ENCODE measurements at regions not wholly inside any gene's neighbourhood (a gene's known extent, or its start where the extent isn't known, plus 50 kb on each side); places are given as distances from the start of the nearest gene placed in this dataset.
A peak's percentile ranks its signal among the peaks of the same experiment; 100 is the strongest.
"Not testable (repeated sequence)": the region's sequence is repeated elsewhere in the genome, so short reads cannot be mapped to it uniquely, and the experiment has no call there.

DNA sequence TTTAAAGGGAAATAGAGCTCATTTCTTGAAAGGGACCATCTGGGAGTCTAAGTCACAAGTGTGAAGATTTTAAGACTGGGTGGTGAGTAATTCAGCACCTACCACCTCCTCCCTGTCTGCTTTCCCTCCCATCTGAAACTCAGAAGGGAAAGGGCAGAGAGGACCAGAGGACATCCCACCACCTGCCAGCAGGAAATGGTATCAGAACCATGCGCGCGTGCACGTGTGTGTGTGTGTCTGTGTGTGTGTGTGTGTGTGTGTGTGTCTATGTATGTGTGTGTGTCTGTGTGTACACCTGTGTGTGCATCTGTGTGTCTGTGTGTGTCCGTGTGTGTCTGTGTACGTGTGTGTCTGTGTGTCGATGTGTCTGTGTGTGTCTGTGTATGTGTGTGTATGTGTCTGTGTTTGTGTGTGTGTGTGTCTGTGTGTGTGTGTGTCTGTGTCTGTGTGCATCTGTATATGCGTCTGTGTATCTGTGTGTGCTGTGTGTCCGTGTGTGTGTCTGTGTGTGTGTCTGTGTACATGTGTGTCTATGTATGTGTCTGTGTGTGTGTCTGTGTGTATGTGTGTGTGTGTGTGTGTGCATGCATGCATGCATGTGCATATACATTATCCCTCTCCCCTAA, 76.8 kb downstream of the ZFP36L2 start:
- DNase-seq (ENCODE audit: low read depth in 2 of 3, low spot score in 2 of 3), result no peak

DNA sequence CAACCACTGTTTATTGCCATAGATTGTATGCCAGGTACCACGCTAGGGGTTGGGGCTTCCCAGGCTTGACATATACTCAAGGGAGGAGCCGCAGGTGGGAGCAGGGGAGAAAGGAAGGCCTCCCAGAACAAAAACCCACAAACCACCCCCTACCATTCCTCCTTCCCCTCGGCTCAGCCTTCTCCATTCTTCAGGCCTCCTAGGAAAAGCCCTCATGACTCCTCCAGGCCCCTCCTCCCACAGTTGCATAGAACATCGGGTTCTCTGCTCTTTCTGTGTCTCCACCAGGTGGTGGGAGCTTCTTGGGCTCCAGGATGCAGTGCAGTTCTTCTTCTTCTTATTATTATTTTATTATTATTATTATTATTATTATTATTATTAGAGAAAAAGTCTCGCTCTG, 80.3 kb downstream of the ZFP36L2 start:
- DNase-seq (ENCODE audit: low read depth in 2 of 3, low spot score in 2 of 3), result no peak

DNA sequence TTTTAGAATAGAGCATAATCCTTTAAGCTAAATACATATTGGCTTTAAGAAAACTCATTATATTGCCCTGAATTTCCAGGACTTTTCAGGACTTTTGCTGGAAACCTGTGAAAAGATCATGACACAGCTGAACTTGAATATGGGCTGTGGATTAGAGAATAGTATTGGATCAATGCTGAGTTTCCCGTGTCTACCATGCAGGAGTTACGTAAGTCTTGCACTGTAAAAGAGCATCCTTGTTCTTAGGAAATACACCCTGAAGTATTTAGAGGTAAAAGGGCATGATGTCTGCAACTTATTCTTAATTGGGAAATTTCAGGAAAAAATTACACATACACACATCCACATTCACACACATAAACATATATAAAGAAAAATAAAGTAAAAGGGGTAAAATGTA, 82.1 kb downstream of the ZFP36L2 start:
- no peak for DNase-seq (ENCODE audit: low read depth in 2 of 3, low spot score in 2 of 3)

DNA sequence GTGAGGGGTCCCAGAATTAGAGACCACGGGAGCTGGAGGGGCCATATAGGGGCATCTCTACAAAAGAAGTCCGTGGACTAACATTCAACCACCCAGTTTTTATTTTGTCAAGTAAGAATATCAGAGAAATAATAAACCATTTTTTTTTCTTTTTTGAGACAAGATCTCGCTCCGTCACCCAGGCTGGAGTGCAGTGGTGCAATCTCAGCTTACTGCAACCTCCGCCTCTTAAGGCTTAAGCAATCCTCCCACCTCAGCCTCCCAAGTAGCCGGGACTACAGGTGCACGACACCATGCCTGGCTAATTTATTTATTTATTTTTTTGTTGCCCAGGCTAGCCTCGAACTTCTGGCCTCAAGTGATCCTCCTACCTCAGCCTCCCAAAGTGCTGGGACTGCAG, 82.7 kb downstream of the ZFP36L2 start:
- no peak for DNase-seq (ENCODE audit: low read depth in 2 of 3, low spot score in 2 of 3)

DNA sequence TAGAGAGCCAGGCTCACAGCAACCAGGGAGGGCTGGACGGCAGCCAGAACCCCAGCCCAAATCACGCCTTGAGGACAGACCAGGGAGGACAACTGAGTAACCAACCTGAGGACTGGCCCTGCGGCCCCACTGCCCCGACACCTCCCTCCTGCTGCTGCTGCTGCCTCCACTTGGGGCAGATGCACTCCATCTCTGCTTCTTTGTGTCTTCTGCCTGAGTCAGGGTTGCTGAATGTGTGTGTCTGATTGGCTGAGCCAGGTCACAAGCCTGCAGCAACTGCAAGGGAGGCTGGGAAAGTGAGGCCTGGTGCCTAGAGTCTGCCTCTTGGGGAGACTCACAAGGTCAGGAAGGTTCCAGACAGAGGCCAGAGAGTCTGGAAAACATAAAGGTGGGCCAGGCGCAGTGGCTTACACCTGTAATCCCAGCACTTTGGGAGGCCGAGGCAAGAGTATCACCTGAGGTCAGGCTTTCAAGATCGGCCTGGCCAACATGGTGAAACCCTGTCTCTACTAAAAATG, 83.4 kb downstream of the ZFP36L2 start:
- peak in 1 of 3 donors; percentile 32 for DNase-seq (ENCODE audit: low read depth in 2 of 3, low spot score in 2 of 3)

DNA sequence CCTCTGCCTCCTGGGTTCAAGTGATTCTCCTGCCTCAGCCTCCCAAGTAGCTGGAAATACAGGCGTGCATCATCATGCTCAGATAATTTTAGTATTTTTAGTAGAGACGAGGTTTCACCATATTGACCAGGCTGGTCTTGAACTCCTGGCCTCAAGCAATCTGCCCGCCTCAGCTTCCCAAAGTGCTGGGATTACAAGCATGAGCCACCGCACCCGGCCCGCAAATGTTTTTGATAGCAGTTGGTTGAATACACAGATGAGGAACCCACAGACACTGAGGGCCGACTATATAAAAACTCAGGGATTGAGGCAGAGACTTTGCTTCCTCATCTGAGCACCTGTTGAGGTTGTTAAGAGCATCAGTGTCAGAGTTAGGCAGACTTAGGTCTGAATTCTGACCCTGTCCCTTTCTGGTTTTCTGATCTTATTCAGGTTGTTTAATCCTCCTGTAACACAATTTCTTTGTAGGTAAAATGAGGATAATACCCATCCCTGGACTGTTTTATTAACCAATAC, 84.7 kb downstream of the ZFP36L2 start:
- not testable (repeated sequence) for DNase-seq (ENCODE audit: low read depth in 2 of 3, low spot score in 2 of 3)

DNA sequence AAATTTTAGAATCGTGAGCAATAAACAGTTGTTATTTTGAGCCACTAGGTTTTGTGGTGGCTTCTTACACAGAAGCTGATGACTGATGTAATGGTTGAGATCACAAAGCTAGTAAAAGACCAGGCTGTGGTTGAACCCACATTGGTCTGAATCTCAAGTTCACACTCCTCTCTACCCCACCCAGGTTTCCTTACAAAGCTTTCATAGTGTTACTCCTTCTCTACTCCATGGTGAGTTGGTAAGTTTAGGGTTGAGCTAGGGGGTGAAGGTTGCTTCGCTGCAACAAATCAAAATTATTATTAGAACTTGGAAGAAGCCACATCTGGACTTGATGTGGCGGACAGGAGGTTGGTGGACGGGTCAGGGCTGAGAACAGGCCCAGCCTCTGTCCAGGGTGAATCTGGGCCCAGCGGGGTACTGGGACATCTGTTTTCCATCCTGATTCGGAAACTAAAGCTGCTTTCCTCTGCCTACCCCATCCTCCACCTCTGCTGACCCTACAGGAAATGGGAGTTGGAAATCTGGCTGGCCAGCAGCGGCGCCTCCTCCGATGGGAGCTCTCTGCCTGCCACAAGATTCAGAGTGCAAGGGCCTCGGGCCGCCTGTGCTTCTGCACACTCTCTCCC, 86.3 kb downstream of the ZFP36L2 start:
- DNase-seq (ENCODE audit: low read depth in 2 of 3, low spot score in 2 of 3), result no peak

DNA sequence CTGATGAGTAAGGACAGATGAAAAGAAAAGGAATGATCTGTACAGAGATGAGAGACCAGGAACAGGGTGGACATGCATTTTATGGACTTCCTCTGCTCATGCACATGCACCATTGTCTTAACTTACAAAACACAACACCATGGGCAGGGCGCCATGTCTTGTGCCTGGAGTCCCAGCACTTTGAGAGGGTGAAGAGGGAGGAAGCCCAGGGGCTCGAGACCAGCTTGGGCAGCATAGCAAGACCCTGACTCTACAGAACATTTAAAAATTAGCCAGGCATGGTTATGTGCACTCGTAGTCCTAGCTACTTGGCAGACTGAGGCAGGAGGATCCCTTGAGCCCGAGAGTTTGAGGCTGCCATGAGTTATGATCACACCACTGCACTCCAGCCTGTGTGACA, 86.9 kb downstream of the ZFP36L2 start:
- no peak for DNase-seq (ENCODE audit: low read depth in 2 of 3, low spot score in 2 of 3)

DNA sequence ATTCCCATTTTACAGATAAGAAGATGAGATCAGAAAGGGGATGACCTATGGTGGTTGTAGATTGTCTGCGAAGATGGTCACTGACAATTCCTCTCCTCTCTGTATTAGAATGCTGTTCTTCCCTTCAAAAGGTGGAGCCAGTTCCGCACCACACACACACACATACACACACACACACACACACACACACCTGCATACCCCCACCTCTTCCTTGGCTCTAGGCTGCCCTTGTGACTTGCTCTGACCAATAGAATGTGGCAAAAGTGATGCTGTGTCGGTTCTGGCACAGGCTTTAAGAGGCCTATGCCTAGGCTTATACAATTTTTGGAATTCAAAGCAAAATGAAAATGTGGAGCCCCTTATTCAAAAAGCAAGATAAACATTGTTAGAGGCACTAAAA, 88.0 kb downstream of the ZFP36L2 start:
- no peak for DNase-seq (ENCODE audit: low read depth in 2 of 3, low spot score in 2 of 3)

DNA sequence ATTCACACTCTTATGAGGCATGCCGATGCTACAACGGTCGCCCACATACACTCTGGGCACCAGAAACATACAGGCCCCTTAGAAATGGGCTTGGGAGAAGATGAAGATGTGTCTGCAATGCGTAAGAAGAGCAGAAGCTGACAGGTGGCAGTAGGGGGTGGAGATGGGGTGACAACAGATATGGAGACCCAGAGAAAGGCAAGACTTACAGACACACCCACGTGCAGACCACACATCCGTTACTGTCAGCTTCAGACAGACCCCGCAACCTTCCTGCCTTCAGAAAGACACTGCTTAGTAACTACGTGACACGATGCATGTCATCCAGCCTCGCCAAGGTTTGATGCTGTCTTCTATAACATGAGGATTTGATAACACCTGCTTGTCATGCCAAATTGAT, 89.5 kb downstream of the ZFP36L2 start:
- peak in 2 of 3 donors; percentile 45 to 63 for DNase-seq (ENCODE audit: low read depth in 2 of 3, low spot score in 2 of 3)

DNA sequence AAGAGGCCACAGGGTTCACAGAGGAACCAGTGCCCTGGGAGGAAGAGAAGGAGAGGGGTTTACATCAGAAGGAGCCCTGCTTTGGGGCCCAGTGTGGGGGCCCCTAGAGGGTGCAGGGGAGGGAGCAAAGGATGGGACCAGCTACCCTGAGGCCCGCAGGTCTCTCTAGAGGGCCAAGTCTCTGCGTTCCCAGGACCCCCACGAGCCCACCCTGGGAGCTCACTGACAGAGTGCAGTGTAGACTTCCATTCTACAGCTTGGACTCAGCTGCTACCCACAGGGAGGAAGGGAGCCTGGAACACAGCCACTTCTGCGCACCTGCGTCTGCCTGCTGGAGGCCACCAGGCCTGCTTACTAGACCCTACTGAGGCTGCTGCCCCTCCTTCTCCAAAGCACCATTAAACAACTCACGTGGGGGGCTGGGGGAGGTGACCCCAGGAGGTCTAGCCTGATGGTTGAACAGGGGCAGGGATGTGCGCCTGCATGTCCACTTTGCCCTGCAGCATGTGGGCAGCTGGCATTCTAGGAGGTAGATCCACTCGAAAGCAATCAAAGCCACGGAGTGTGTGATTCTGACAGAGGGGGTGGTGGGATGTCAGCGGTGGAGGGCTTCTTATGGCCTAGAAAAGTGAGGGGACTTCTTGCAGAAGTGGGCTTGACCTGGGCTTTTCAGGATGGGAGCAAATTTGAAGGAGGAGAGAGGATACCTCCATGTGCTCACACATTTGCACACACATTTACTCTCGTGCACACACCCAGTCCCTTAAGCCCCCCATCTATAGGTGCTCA, 90.2 kb downstream of the ZFP36L2 start:
- DNase-seq (ENCODE audit: low read depth in 2 of 3, low spot score in 2 of 3), result no peak

DNA sequence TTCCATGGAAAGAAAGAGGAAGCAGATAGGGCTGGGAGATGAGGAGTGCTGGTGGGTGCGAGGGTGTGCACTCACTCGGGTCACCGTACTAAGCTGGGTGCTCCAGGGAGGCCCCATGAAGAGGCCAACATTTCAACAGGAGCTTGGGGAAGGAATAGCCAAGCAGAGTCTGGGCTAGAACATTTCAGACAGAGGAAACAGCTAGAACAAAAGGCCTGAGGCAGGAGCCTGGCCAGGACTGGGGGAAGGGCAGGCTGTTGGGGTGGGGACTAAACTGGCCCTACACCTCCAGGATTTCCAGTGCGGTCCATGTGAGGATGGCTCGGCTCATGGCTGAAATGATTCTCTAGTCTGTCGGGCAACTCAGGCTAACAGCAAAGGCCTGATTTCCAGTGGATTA, 90.8 kb downstream of the ZFP36L2 start:
- DNase-seq (ENCODE audit: low read depth in 2 of 3, low spot score in 2 of 3), result no peak

DNA sequence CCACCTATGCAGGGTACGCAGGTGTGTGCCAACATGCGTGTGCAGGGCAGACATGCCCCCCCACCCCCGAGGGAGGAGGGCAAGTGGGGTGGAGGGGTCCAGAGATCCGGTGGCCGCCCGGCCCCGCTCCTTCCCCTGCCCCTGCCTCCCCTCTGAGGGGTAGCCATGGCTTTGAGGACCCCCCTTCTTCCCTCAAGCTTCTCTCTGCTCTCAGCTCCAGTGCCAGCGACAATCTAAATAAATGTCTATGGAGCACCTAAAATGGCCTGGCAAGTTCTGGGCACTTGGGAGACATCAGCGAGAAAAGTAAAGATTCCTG, 91.9 kb downstream of the ZFP36L2 start:
- DNase-seq (ENCODE audit: low read depth in 2 of 3, low spot score in 2 of 3), result no peak

DNA sequence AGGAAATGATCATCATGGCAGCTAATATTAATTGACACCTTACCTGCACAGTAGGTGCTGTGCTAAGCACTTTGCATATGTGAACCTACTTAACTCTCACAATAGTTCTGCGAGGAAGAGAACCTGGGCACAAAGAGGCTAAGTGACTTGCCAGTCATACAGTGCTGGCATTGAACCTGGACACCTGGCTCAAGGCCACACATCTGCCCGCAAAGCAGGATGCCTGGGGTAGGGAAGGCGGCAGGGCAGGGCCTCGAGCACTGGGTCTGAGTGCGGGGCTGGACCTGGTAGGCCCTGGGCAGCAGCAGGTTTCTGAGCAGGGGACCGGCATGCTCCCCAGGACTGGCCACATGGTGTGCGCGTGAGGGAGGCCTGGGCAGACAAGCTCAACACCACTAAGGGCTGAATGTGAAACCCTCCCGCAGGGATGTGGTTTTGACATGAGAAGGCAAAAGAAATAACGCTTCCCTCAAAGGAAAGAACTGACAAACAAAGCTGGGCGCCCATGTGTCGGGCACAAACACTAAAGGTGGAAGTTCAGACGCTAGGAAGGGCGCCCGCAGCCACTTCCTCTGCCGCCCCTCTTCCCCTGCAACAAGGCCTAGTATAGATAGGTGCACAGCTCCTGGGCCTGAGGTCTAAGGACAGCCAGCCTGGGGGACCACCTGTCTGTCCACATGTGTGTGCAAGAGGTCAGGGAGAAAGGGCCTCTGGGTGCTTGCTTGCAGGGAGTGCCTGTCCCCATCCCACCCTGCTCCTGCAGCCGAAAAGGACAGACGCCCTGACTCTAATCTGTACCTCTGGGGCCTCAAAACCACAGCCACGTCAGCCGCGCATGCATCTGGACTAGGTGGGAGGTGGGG, 92.5 kb downstream of the ZFP36L2 start:
- peak; percentile 76 to 91 (median 87) for DNase-seq (ENCODE audit: low read depth in 2 of 3, low spot score in 2 of 3)

DNA sequence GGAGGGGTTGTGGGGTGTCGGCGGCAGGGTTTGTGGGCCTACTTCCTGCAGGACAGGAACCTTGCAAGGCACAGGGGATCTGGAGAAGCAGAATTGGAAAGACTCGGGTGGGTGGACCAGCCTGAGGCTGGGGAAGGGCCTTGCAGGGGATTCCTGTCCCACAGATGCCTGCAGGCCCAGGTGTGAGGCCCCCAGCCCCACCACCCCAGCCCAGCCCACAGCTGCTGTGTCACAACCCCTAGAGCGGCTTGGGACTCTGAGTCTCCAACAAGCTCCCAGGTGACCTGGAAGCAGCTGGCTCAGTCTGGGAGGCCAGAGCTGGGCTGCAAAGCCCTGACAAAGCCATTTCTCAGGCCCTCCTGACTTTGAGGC, 93.1 kb downstream of the ZFP36L2 start:
- DNase-seq (ENCODE audit: low read depth in 2 of 3, low spot score in 2 of 3), result no peak

DNA sequence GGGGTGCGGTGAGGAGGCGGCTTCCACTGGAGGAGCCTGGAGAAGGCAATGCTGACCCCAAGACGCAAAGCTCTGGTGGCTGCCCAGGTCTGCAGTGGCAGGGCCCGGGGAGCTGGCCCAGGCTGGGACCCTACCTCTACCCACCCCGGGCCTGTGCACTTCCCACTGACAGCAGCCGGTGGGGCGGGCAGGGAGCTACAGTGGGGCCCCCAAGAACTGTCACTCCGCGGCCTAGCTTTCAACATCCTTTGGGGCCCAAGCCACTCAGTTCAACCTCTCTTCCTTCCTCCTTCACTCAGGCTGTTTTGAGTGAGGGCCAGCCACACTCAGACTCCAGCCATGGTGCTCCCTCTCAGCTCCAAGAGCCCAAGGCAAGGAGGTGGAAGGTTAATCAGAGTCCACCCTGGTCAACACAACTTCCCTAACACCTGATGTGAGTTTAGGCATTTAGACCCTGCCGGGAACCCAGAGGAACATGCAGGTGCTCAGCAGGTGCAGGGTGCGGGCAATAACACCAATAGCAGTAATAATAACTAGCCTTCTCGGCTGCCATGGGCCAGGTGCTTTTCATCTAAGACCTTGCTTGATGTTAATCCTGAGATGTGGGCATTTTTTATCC, 93.6 kb downstream of the ZFP36L2 start:
- peak in 1 of 3 donors; percentile 45 for DNase-seq (ENCODE audit: low read depth in 2 of 3, low spot score in 2 of 3)

DNA sequence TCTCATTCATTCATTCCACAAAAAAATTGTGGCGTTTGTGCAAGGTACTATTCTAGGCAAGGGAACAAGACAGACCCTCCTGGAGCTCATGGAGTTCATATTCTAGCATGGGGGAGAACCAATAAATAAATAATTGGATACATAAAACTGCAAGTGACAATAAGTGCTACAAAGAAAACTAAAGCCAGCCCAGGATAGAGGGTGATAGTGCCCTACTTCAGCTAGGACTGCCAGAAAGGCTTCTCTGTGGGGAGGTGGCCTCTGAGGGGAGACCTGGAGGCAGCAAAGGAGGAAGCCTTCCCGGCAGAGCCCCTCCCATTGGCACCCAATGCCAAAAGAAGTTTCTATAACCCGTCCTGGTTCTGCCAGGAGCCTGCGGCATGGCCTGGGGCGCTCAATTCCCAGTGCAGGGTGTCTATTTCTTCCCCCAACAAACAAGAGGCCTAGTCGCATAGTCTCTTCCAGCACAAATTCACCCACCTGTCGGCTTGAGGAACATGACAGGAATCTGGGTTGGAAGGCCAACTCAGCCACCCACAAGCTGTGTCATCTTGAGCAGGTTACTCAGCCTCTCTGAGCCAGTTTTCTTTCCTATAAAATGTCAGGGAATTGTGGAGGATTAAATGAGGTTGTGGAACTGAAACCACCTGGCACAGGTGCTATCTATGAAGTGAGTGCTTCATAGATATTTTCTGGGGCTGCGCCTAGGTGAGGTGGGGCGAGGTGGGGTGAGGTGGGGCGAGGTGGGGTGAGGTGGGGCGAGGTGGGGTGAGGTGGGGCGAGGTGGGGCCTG, 94.3 kb downstream of the ZFP36L2 start:
- DNase-seq (ENCODE audit: low read depth in 2 of 3, low spot score in 2 of 3), result no peak

DNA sequence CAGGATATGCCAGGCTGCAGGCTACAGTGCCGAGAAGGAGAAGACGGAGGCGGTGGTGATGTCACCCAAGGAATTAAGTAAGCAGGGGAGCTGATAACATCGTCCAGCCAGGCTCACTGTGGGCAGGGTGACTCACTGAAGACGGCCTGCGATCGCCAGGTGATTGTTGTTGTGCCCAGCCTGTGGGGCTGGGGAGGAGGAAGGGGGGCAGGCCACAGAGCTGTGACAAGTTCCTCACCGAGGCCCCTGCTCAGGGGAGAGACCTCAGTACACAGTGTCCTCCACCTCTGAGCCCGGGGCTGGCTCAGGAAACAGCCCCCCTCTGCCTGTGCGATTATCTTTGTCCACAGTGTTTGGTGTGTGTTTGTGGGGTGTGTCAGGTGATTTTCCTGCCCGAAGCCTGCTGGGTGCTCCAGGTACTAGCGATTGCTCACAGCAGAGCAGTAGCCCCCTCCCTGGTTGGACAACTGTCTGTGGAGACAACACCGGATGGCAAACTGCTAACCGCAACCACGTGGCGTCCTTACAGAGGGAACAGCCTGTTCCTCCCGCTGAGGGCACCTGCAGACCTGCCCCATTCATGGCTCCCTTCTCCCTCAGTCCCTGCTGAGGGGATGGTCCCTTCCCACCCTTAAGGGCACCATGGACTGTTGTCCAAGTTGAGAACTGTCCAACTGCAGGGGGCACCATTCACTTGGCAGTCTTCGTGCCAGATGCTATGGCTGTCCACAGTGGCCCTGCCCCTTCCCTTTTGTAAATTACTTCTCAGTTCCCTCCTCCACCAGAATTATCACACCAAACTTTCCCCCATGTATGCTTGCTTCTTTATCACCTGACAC, 95.1 kb downstream of the ZFP36L2 start:
- DNase-seq (ENCODE audit: low read depth in 2 of 3, low spot score in 2 of 3), result peak; percentile 58 to 97 (median 97)

DNA sequence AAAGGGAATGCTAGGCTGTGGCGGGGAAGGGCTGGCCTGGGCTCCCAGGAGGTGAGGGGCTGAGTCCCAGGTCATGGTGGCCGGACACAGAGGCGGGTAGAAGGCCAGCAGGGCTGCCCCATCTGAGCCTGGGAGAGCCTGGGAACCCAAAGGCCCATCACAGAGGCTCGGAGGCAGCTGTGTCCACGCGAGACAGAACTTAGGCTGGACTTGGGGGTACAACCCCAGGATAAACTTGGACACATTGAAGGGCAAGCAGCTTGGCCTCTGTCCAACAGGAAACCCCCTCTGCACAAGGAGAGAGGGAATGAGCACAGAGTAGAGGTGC, 95.9 kb downstream of the ZFP36L2 start:
- DNase-seq (ENCODE audit: low read depth in 2 of 3, low spot score in 2 of 3), result no peak

Measured in hematopoietic multipotent progenitor cell (in vitro differentiated cells).